GM03348 (cell line): ENCODE measurements at regions not wholly inside any gene's neighbourhood (a gene's known extent, or its start where the extent isn't known, plus 50 kb on each side); places are given as distances from the start of the nearest gene placed in this dataset.
"Not testable (repeated sequence)": the region's sequence is repeated elsewhere in the genome, so short reads cannot be mapped to it uniquely, and the experiment has no call there.

ENCODE experiments used
- DNase-seq: peaks from one replicate; pipeline ENCODE4 v3.0.0; 2012; ENCODE audit warnings: low spot score

GRCh38 chr4:187668526-187669082 is 327.0 kb upstream of the ZFP42 start:
- DNase-seq, result peak; percentile 47

- DNase-seq, result not testable (repeated sequence)
These were observed 324.1 kb upstream of the ZFP42 start for GRCh38 chr4:187671521-187671920.

GRCh38 chr4:187671958-187672357 is 323.6 kb upstream of the ZFP42 start:
- not testable (repeated sequence) for DNase-seq

- not testable (repeated sequence) for DNase-seq
These were observed 323.0 kb upstream of the ZFP42 start for GRCh38 chr4:187672526-187672925.

GRCh38 chr4:187679450-187679849 is 316.1 kb upstream of the ZFP42 start:
- DNase-seq, result no peak

- peak; percentile 18 for DNase-seq
These were observed 310.3 kb upstream of the ZFP42 start for GRCh38 chr4:187685247-187685646.

- no peak for DNase-seq
These were observed 307.9 kb upstream of the ZFP42 start for GRCh38 chr4:187687697-187688096.

GRCh38 chr4:187692626-187693025 is 302.9 kb upstream of the ZFP42 start:
- no peak for DNase-seq

- DNase-seq, result not testable (repeated sequence)
These were observed 300.0 kb upstream of the ZFP42 start for GRCh38 chr4:187695531-187695930.

GRCh38 chr4:187711586-187711985 is 284.0 kb upstream of the ZFP42 start:
- DNase-seq, result no peak

GRCh38 chr4:187714957-187715356 is 280.6 kb upstream of the ZFP42 start:
- DNase-seq, result no peak

GRCh38 chr4:187715466-187715865 is 280.1 kb upstream of the ZFP42 start:
- DNase-seq, result peak; percentile 11

- no peak for DNase-seq
These were observed 271.1 kb upstream of the ZFP42 start for GRCh38 chr4:187724456-187724855.

- no peak for DNase-seq
These were observed 269.1 kb upstream of the ZFP42 start for GRCh38 chr4:187726485-187726884.

GRCh38 chr4:187732524-187732923 is 263.0 kb upstream of the ZFP42 start:
- DNase-seq, result no peak

GRCh38 chr4:187739771-187740170 is 255.8 kb upstream of the ZFP42 start:
- DNase-seq, result no peak

- DNase-seq, result no peak
These were observed 250.7 kb upstream of the ZFP42 start for GRCh38 chr4:187744911-187745310.

- DNase-seq, result not testable (repeated sequence)
These were observed 244.9 kb upstream of the ZFP42 start for GRCh38 chr4:187750652-187751051.

- DNase-seq, result no peak
These were observed 228.4 kb upstream of the ZFP42 start for GRCh38 chr4:187767158-187767557.

- no peak for DNase-seq
These were observed 227.9 kb upstream of the ZFP42 start for GRCh38 chr4:187767687-187768086.

GRCh38 chr4:187770345-187770744 is 225.2 kb upstream of the ZFP42 start:
- DNase-seq, result no peak

- DNase-seq, result no peak
These were observed 217.6 kb upstream of the ZFP42 start for GRCh38 chr4:187777954-187778353.

GRCh38 chr4:187780070-187780469 is 215.5 kb upstream of the ZFP42 start:
- DNase-seq, result no peak

GRCh38 chr4:187782286-187782824 is 213.2 kb upstream of the ZFP42 start:
- DNase-seq, result no peak
